ENCODE measurements at regions not wholly inside any gene's neighbourhood (a gene's known extent, or its start where the extent isn't known, plus 50 kb on each side); places are given as distances from the start of the nearest gene placed in this dataset.
"Not testable (repeated sequence)": the region's sequence is repeated elsewhere in the genome, so short reads cannot be mapped to it uniquely, and the experiment has no call there.

GRCh38 chr13:27327633-27328032, 57.0 kb downstream of the RASL11A start:
- no peak for DNase-seq

GRCh38 chr13:27329210-27329609, 58.6 kb downstream of the RASL11A start:
- no peak for DNase-seq

GRCh38 chr13:27334774-27335435, 64.3 kb downstream of the RASL11A start:
- DNase-seq = peak; percentile 54

- no peak for DNase-seq
Observed at GRCh38 chr13:27336014-27336673, 65.5 kb downstream of the RASL11A start.

- no peak for DNase-seq
Observed at GRCh38 chr13:27338207-27338606, 67.6 kb downstream of the RASL11A start.

- no peak for DNase-seq
Observed at GRCh38 chr13:27338816-27339215, 68.2 kb downstream of the RASL11A start.

- no peak for DNase-seq
Observed at GRCh38 chr13:27339299-27339698, 68.7 kb downstream of the RASL11A start.

- DNase-seq = no peak
Observed at GRCh38 chr13:27341616-27342015, 71.0 kb downstream of the RASL11A start.

- DNase-seq = no peak
Observed at GRCh38 chr13:27347211-27347772, 76.7 kb downstream of the RASL11A start.

- no peak for DNase-seq
Observed at GRCh38 chr13:27348461-27348860, 76.0 kb upstream of the GTF3A start.

- DNase-seq = no peak
Observed at GRCh38 chr13:27349458-27349857, 75.0 kb upstream of the GTF3A start.

- not testable (repeated sequence) for DNase-seq
Observed at GRCh38 chr13:27350825-27351224, 73.6 kb upstream of the GTF3A start.

- no peak for DNase-seq
Observed at GRCh38 chr13:27352698-27353097, 71.7 kb upstream of the GTF3A start.

- DNase-seq = no peak
Observed at GRCh38 chr13:27353166-27353583, 71.2 kb upstream of the GTF3A start.

- no peak for DNase-seq
Observed at GRCh38 chr13:27353708-27354107, 70.7 kb upstream of the GTF3A start.

GRCh38 chr13:27354379-27354778, 70.0 kb upstream of the GTF3A start:
- no peak for DNase-seq

- no peak for DNase-seq
Observed at GRCh38 chr13:27355894-27356293, 68.5 kb upstream of the GTF3A start.

- DNase-seq = no peak
Observed at GRCh38 chr13:27358420-27358819, 66.0 kb upstream of the GTF3A start.

GRCh38 chr13:27359199-27359821, 65.1 kb upstream of the GTF3A start:
- DNase-seq = peak; percentile 36

- no peak for DNase-seq
Observed at GRCh38 chr13:27360562-27360961, 63.9 kb upstream of the GTF3A start.

- DNase-seq = peak; percentile 75
Observed at GRCh38 chr13:27362064-27362751, 62.2 kb upstream of the GTF3A start.

GRCh38 chr13:27363637-27364036, 60.8 kb upstream of the GTF3A start:
- not testable (repeated sequence) for DNase-seq

- no peak for DNase-seq
Observed at GRCh38 chr13:27367570-27367969, 56.8 kb upstream of the GTF3A start.

All from NCI-H2227 treated with DMSO at 0.1 percent for 48 hours (cell line).